ENCODE measurements at regions not wholly inside any gene's neighbourhood (a gene's known extent, or its start where the extent isn't known, plus 50 kb on each side); places are given as distances from the start of the nearest gene placed in this dataset.

DNA sequence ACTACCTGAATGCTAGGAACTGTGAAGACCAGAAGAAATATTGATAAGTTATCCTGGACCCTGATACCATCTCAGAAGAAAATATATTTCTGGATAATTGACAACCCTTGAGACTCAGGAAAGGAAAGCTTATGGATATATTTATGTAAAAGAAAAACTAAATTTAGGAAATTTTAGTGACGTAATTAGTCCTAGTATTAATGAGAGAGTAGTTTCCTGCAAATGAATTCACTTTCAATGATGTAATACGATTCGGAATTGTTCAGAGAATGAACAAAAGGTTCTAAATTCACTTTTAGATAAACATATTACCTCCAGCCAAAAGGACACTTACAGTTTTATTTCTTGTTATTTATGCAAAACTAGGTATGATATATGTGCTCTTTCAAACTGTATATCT lies 1120.1 kb upstream of the NCAM2 start:
- TF ChIP-seq EP300 (IDR thresholded peaks at IDR 0.05) = no peak
- TF ChIP-seq, protein P1, sequence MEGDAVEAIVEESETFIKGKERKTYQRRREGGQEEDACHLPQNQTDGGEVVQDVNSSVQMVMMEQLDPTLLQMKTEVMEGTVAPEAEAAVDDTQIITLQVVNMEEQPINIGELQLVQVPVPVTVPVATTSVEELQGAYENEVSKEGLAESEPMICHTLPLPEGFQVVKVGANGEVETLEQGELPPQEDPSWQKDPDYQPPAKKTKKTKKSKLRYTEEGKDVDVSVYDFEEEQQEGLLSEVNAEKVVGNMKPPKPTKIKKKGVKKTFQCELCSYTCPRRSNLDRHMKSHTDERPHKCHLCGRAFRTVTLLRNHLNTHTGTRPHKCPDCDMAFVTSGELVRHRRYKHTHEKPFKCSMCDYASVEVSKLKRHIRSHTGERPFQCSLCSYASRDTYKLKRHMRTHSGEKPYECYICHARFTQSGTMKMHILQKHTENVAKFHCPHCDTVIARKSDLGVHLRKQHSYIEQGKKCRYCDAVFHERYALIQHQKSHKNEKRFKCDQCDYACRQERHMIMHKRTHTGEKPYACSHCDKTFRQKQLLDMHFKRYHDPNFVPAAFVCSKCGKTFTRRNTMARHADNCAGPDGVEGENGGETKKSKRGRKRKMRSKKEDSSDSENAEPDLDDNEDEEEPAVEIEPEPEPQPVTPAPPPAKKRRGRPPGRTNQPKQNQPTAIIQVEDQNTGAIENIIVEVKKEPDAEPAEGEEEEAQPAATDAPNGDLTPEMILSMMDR (IDR thresholded peaks at IDR 0.05) = no peak
